WTC11 (cell line): ENCODE measurements at regions not wholly inside any gene's neighbourhood (a gene's known extent, or its start where the extent isn't known, plus 50 kb on each side); places are given as distances from the start of the nearest gene placed in this dataset.

Experiments
- ATAC-seq: fragments of 200-7000 bp; cut with Tn5 transposase; 2 replicates; pipeline ENCODE4 v1.10.0; 2021; ENCODE audit warnings: mild to moderate bottlenecking, moderate library complexity
- CTCF ChIA-PET: fragments of 300-600 bp; sonication (Branson Sonifier 250); formaldehyde crosslinking; loops from one replicate; lab custom pipeline; 2021; ENCODE audit warnings: antibody characterized with exemption; lab: Charles Lee
- POLR2A ChIA-PET: fragments of 350-600 bp; sonication (Branson Sonifier 250); formaldehyde crosslinking; loops from one replicate; lab custom pipeline; 2021; ENCODE audit warnings: antibody characterized with exemption; lab: Charles Lee
- DNase-seq: peaks from one replicate; pipeline ENCODE4 v3.0.0; 2021; ENCODE audit warnings: low spot score
- H3K27ac Mint-ChIP-seq: 2 replicates; pipeline ENCODE4 v1.8.0; 2021; ENCODE audit warnings: mixed read lengths
- H3K27me3 Mint-ChIP-seq: 2 replicates; pipeline ENCODE4 v1.8.0; 2021; ENCODE audit warnings: low read depth, mild to moderate bottlenecking, moderate library complexity, mixed read lengths
- H3K36me3 Mint-ChIP-seq: 2 replicates; pipeline ENCODE4 v1.8.0; 2021; ENCODE audit warnings: mixed read lengths
- H3K4me1 Mint-ChIP-seq: 2 replicates; pipeline ENCODE4 v1.8.0; 2022; ENCODE audit warnings: mixed read lengths
- H3K4me3 Mint-ChIP-seq: 2 replicates; pipeline ENCODE4 v1.8.0; 2021; ENCODE audit warnings: mild to moderate bottlenecking, moderate library complexity, mixed read lengths
- H3K9me3 Mint-ChIP-seq: 2 replicates; pipeline ENCODE4 v1.8.0; 2021; ENCODE audit warnings: mixed read lengths
- AFF4 ChIP-seq: sonication (generic); formaldehyde crosslinking; IDR thresholded peaks from 2 replicates; pipeline ENCODE4 v1.8.1; 2023; ENCODE audit warnings: mild to moderate bottlenecking, missing genetic modification reagents, borderline replicate concordance
- AR ChIP-seq: fragments of 250-450 bp; sonication (Bioruptor Pico); IDR thresholded peaks from 2 replicates; pipeline ENCODE4 v1.9.0; 2021; ENCODE audit warnings: mild to moderate bottlenecking
- ATF6 ChIP-seq: sonication (generic); formaldehyde crosslinking; IDR thresholded peaks from 2 replicates; pipeline ENCODE4 v1.8.1; 2023; ENCODE audit warnings: mild to moderate bottlenecking, missing genetic modification reagents
- CDX4 ChIP-seq: fragments of 250-450 bp; sonication (Bioruptor Pico); IDR thresholded peaks from 2 replicates; pipeline ENCODE4 v1.9.0; 2021; ENCODE audit warnings: moderate library complexity, mild to moderate bottlenecking, inconsistent platforms, borderline replicate concordance
- CREM ChIP-seq: sonication (generic); formaldehyde crosslinking; IDR thresholded peaks from 2 replicates; pipeline ENCODE4 v1.8.1; 2022; ENCODE audit warnings: mild to moderate bottlenecking, missing genetic modification reagents, moderate library complexity
- FOXJ3 ChIP-seq: sonication (generic); formaldehyde crosslinking; IDR thresholded peaks from 2 replicates; pipeline ENCODE4 v1.9.0; 2021; ENCODE audit warnings: missing genetic modification reagents, mild to moderate bottlenecking, borderline replicate concordance
- GABPB1 ChIP-seq: sonication (generic); formaldehyde crosslinking; IDR thresholded peaks from 2 replicates; pipeline ENCODE4 v1.8.1; 2023; ENCODE audit warnings: mild to moderate bottlenecking, missing genetic modification reagents
- JAZF1 ChIP-seq: fragments of 250-450 bp; sonication (Bioruptor Pico); IDR thresholded peaks from 2 replicates; pipeline ENCODE4 v1.9.0; 2021; ENCODE audit warnings: moderate library complexity, mild to moderate bottlenecking, inconsistent platforms
- NFATC4 ChIP-seq: fragments of 250-450 bp; sonication (Bioruptor Pico); IDR thresholded peaks from 2 replicates; pipeline ENCODE4 v1.9.0; 2021; ENCODE audit warnings: mild to moderate bottlenecking
- NFYB ChIP-seq: sonication (generic); formaldehyde crosslinking; conservative IDR thresholded peaks from 2 replicates; pipeline ENCODE4 v1.8.0; 2022; ENCODE audit warnings: low read depth, missing genetic modification reagents
- NR2C2 ChIP-seq: sonication (generic); formaldehyde crosslinking; IDR thresholded peaks from 2 replicates; pipeline ENCODE4 v1.8.0; 2022; ENCODE audit warnings: mild to moderate bottlenecking, missing genetic modification reagents
- TEAD4 ChIP-seq: sonication (generic); formaldehyde crosslinking; IDR thresholded peaks from 2 replicates; pipeline ENCODE4 v1.8.0; 2022; ENCODE audit warnings: mild to moderate bottlenecking, missing genetic modification reagents
- TP53 ChIP-seq: sonication (generic); formaldehyde crosslinking; IDR thresholded peaks from 2 replicates; pipeline ENCODE4 v1.8.1; 2023; ENCODE audit warnings: mild to moderate bottlenecking, missing genetic modification reagents
- ZNF281 ChIP-seq: sonication (generic); formaldehyde crosslinking; IDR thresholded peaks from 2 replicates; pipeline ENCODE4 v1.8.0; 2023; ENCODE audit warnings: mild to moderate bottlenecking, missing genetic modification reagents
- ZNF416 ChIP-seq: fragments of 250-450 bp; sonication (Bioruptor Pico); IDR thresholded peaks from 2 replicates; pipeline ENCODE4 v1.9.0; 2021; ENCODE audit warnings: mild to moderate bottlenecking, inconsistent platforms
- ZNF425 ChIP-seq: fragments of 250-450 bp; sonication (Bioruptor Pico); conservative IDR thresholded peaks from 2 replicates; pipeline ENCODE4 v1.9.0; 2021; ENCODE audit warnings: mild to moderate bottlenecking

GRCh38 chr2:595831-596592 is 81.2 kb downstream of the TMEM18 start (continued):
- TF ChIP-seq CDX4 (CRISPR knock-in tag) (no peak), CREM (CRISPR knock-in tag) (no peak), FOXJ3 (CRISPR knock-in tag) (no peak)

GRCh38 chr2:595141-595815 is 81.9 kb downstream of the TMEM18 start:
- Mint-ChIP-seq H3K4me3 (no peak overlapping the region), H3K9me3 (peaks cover 5% of the 10 kb centered on the region), H3K27me3 (no peaks in the 10 kb centered on the region), H3K27ac (no peak overlapping the region), H3K4me1 (no peaks in the 10 kb centered on the region), H3K36me3 (no peaks in the 10 kb centered on the region)
- ATAC-seq (no peak), DNase-seq (no peak)
- TF ChIP-seq CREM (CRISPR knock-in tag), result no peak
- TF ChIP-seq NFYB (CRISPR knock-in tag), result no peak
- no peak for TF ChIP-seq GABPB1 (CRISPR knock-in tag)
- no peak for TF ChIP-seq AFF4 (CRISPR knock-in tag)
- no peak for TF ChIP-seq JAZF1 (CRISPR knock-in tag)
- TF ChIP-seq ZNF425 (CRISPR knock-in tag), result no peak
- TF ChIP-seq ATF6 (CRISPR knock-in tag), result no peak
- POLR2A ChIA-PET, result no interaction called here
- CTCF ChIA-PET, result no interaction called here

GRCh38 chr2:594297-594949 is 82.8 kb downstream of the TMEM18 start:
- no peak for ATAC-seq
- peaks cover 6% of the 10 kb centered on the region for H3K4me1 Mint-ChIP-seq
- no peak for DNase-seq
- no peaks in the 10 kb centered on the region for H3K27me3 Mint-ChIP-seq
- POLR2A ChIA-PET, result no interaction called here
- CTCF ChIA-PET, result no interaction called here
- no peak overlapping the region for H3K27ac Mint-ChIP-seq
- H3K9me3 Mint-ChIP-seq, result peaks cover 5% of the 10 kb centered on the region
- H3K4me3 Mint-ChIP-seq, result no peak overlapping the region
- H3K36me3 Mint-ChIP-seq, result no peaks in the 10 kb centered on the region
- no peak for TF ChIP-seq NR2C2 (CRISPR knock-in tag)
- TF ChIP-seq AR (CRISPR knock-in tag), result no peak
- no peak for TF ChIP-seq ZNF416 (CRISPR knock-in tag)
- TF ChIP-seq NFATC4 (CRISPR knock-in tag), result no peak
- no peak for TF ChIP-seq TP53
- TF ChIP-seq TEAD4 (CRISPR knock-in tag), result no peak
- TF ChIP-seq ZNF281 (CRISPR knock-in tag), result no peak
- no peak for TF ChIP-seq GABPB1 (CRISPR knock-in tag)
- no peak for TF ChIP-seq CREM (CRISPR knock-in tag)
